ENCODE measurements at regions not wholly inside any gene's neighbourhood (a gene's known extent, or its start where the extent isn't known, plus 50 kb on each side); places are given as distances from the start of the nearest gene placed in this dataset.

- TF ChIP-seq, protein P1, sequence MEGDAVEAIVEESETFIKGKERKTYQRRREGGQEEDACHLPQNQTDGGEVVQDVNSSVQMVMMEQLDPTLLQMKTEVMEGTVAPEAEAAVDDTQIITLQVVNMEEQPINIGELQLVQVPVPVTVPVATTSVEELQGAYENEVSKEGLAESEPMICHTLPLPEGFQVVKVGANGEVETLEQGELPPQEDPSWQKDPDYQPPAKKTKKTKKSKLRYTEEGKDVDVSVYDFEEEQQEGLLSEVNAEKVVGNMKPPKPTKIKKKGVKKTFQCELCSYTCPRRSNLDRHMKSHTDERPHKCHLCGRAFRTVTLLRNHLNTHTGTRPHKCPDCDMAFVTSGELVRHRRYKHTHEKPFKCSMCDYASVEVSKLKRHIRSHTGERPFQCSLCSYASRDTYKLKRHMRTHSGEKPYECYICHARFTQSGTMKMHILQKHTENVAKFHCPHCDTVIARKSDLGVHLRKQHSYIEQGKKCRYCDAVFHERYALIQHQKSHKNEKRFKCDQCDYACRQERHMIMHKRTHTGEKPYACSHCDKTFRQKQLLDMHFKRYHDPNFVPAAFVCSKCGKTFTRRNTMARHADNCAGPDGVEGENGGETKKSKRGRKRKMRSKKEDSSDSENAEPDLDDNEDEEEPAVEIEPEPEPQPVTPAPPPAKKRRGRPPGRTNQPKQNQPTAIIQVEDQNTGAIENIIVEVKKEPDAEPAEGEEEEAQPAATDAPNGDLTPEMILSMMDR (IDR thresholded peaks at IDR 0.05): no peak
- TF ChIP-seq POLR2AphosphoS5 (IDR thresholded peaks at IDR 0.05; ENCODE audit: low read depth, low read length): no peak
- no peak for TF ChIP-seq REST (IDR thresholded peaks at IDR 0.05; ENCODE audit: insufficient read depth in 1 of 2, low read depth in 2 of 2, low read length in 1 of 2)
Observed at GRCh38 chrX:121763671-121764070, 716.3 kb downstream of the GLUD2 start.

Data from Panc1 (cell line).